RWPE2 (cell line): ENCODE measurements at regions not wholly inside any gene's neighbourhood (a gene's known extent, or its start where the extent isn't known, plus 50 kb on each side); places are given as distances from the start of the nearest gene placed in this dataset.

ENCODE experiments used
- ATAC-seq: fragments of 200-7000 bp; cut with Tn5 transposase; 3 replicates; pipeline ENCODE4 v1.9.1; 2021; ENCODE audit warnings: low read depth
- DNase-seq: peaks from one replicate; pipeline ENCODE4 v3.0.0-alpha.2; 2020; ENCODE audit warnings: low spot score
- H3K27ac ChIP-seq: fragments of 450-650 bp; 2 replicates; pipeline ENCODE4 v1.5.1; 2017; ENCODE audit warnings: mild to moderate bottlenecking; ENCODE audit not compliant: poor library complexity, severe bottlenecking
- H3K27me3 ChIP-seq: fragments of 250-450 bp; sonication (Bioruptor Pico); 2 replicates; pipeline ENCODE4 v1.5.1; 2021; ENCODE audit warnings: mild to moderate bottlenecking, moderate library complexity; ENCODE audit not compliant: insufficient read depth, poor library complexity, severe bottlenecking
- H3K36me3 ChIP-seq: fragments of 250-450 bp; sonication (Bioruptor Pico); 2 replicates; pipeline ENCODE4 v1.5.1; 2020; ENCODE audit warnings: low read depth, mild to moderate bottlenecking, moderate library complexity
- H3K4me1 ChIP-seq: fragments of 250-450 bp; sonication (Bioruptor Pico); 2 replicates; pipeline ENCODE4 v1.5.1; 2021; ENCODE audit warnings: mild to moderate bottlenecking, moderate library complexity; ENCODE audit not compliant: insufficient read depth, poor library complexity, severe bottlenecking
- H3K4me3 ChIP-seq: fragments of 250-450 bp; sonication (Bioruptor Pico); 2 replicates; pipeline ENCODE4 v1.5.1; 2021; ENCODE audit warnings: mild to moderate bottlenecking, moderate library complexity; ENCODE audit not compliant: severe bottlenecking
- H3K9me3 ChIP-seq: fragments of 250-450 bp; sonication (Bioruptor Pico); 2 replicates; pipeline ENCODE4 v1.5.1; 2021; ENCODE audit warnings: mild to moderate bottlenecking, moderate library complexity; ENCODE audit not compliant: severe bottlenecking
- CTCF ChIP-seq: fragments of 450-650 bp; IDR thresholded peaks from one replicate; pipeline ENCODE4 v1.5.1; 2017; ENCODE audit warnings: mild to moderate bottlenecking, moderate library complexity; ENCODE audit not compliant: poor library complexity, severe bottlenecking

DNA sequence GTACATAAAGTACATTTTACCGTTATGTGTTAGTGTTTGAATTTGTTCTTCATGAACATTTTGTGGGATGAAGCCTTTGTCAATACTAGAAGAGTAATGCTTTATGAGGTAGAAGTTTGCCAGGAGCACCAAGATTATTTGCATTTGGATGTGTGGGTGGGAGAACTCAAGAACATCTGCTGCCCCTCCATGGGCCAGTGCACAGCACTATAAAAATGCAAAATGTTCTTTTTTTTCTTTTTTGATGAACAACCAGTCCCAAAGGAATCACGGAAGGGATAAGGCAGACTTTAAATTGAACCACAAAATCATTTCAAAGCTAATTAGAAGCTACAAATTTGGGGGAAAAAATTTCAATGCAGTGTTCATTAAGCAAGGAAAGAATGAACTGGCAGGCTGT is 300.3 kb upstream of the NWD2 start:
- Histone ChIP-seq H3K4me1 (no peaks in the 10 kb centered on the region), H3K9me3 (no peaks in the 10 kb centered on the region), H3K4me3 (no peak overlapping the region), H3K27me3 (no peaks in the 10 kb centered on the region), H3K36me3 (no peaks in the 10 kb centered on the region), H3K27ac (no peak overlapping the region)
- no peak for TF ChIP-seq CTCF
- no peak for DNase-seq
- no peak for ATAC-seq

- no peak overlapping the region for H3K27ac ChIP-seq
- no peaks in the 10 kb centered on the region for H3K36me3 ChIP-seq
- H3K27me3 ChIP-seq, result no peaks in the 10 kb centered on the region
- ATAC-seq (no peak), DNase-seq (no peak)
- no peaks in the 10 kb centered on the region for H3K9me3 ChIP-seq
- no peaks in the 10 kb centered on the region for H3K4me1 ChIP-seq
- TF ChIP-seq CTCF, result no peak
- H3K4me3 ChIP-seq, result no peak overlapping the region
Observed at GRCh38 chr4:36961420-36961819, 283.1 kb upstream of the NWD2 start.

GRCh38 chr4:36966756-36967460 is 277.6 kb upstream of the NWD2 start:
- H3K9me3 ChIP-seq, result no peaks in the 10 kb centered on the region
- ATAC-seq (no peak), DNase-seq (no peak)
- H3K27ac ChIP-seq, result no peak overlapping the region
- no peak for TF ChIP-seq CTCF
- no peaks in the 10 kb centered on the region for H3K27me3 ChIP-seq
- H3K4me1 ChIP-seq, result no peaks in the 10 kb centered on the region
- H3K4me3 ChIP-seq, result no peak overlapping the region
- no peaks in the 10 kb centered on the region for H3K36me3 ChIP-seq

DNA sequence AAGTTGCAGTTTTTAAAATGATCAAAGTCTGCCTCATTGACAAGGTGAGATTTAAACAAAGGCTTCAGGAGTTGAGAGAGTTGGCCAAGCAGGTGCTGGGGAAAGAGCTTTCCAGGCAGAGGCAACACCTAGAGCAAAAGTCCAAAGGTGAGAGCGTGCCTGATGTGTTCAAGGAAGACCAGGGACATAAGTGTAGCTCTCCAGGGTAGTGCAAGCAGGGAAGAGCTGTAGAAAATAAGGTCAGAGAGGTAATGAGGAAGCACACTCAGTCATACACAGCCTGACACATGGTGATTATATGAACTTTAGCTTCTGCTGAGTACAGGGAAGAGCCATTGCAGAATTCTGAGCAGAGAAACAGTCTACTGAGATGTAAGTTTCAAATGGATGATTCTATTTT is 265.0 kb upstream of the NWD2 start:
- Histone ChIP-seq H3K27ac (no peak overlapping the region), H3K4me1 (no peaks in the 10 kb centered on the region), H3K27me3 (no peaks in the 10 kb centered on the region), H3K36me3 (no peaks in the 10 kb centered on the region), H3K4me3 (no peak overlapping the region), H3K9me3 (no peaks in the 10 kb centered on the region)
- no peak for TF ChIP-seq CTCF
- ATAC-seq (no peak), DNase-seq (no peak)

- Histone ChIP-seq H3K27me3 (no peaks in the 10 kb centered on the region), H3K9me3 (no peaks in the 10 kb centered on the region), H3K4me3 (no peak overlapping the region), H3K4me1 (no peaks in the 10 kb centered on the region), H3K36me3 (no peaks in the 10 kb centered on the region), H3K27ac (no peak overlapping the region)
- TF ChIP-seq CTCF, result no peak
- ATAC-seq (no peak), DNase-seq (no peak)
Observed at GRCh38 chr4:36990128-36990872, 254.2 kb upstream of the NWD2 start.
